HepG2 (cell line): ENCODE measurements at regions not wholly inside any gene's neighbourhood (a gene's known extent, or its start where the extent isn't known, plus 50 kb on each side); places are given as distances from the start of the nearest gene placed in this dataset.

Source experiments
- ATAC-seq: fragments of 200-7000 bp; cut with Tn5 transposase; 3 replicates; pipeline ENCODE4 v1.9.1; 2020; ENCODE audit warnings: mild to moderate bottlenecking, moderate library complexity
- BruUV-seq: library from RNA; stranded (reverse); fragments of 400-500 nt; replicated peaks from 2 replicates; lab custom pipeline; 2021; lab: Mats Ljungman, UMichigan
- CTCF ChIA-PET: fragments of 300-600 bp; formaldehyde crosslinking; extraction: SDS; loops from one replicate; lab custom pipeline; 2021; ENCODE audit warnings: low total read pairs, inconsistent platforms, low intra/inter-chr PET ratio; lab: Yijun Ruan, JAX
- POLR2A ChIA-PET: fragments of 350-600 bp; sonication (Branson Sonifier 250); formaldehyde crosslinking; loops from one replicate; lab custom pipeline; 2020; ENCODE audit warnings: antibody characterized with exemption, inconsistent platforms; lab: Yijun Ruan, JAX
- DNase-seq: peaks from one replicate; pipeline ENCODE4 v3.0.0-alpha.2; 2015; ENCODE audit warnings: low spot score
- FAIRE-seq: peaks from 3 replicates; lab custom pipeline; 2011; peaks lifted over from hg19 to GRCh38; lab: Jason Lieb, UNC
- H2AFZ ChIP-seq: one replicate; pipeline ENCODE4 v1.6.1; 2011; ENCODE audit warnings: low read length, inconsistent platforms
- H3K27ac ChIP-seq: fragments of 300-600 bp; 3 replicates; pipeline ENCODE4 v1.8.0; 2011; ENCODE audit warnings: mixed run types, mild to moderate bottlenecking, mixed read lengths, low read length, inconsistent platforms; ENCODE audit not compliant: insufficient read depth; ENCODE audit errors: extremely low read length
- H3K27me3 ChIP-seq, 2 experiments: fragments of 200-600 bp in 1 of 2; 2 replicates in 1 of 2; 3 replicates in 1 of 2; pipeline versions ENCODE4 v1.6.0 to v1.8.0; 2011; ENCODE audit warnings: low read length in 2 of 2, mild to moderate bottlenecking in 2 of 2, moderate library complexity in 2 of 2, inconsistent platforms in 1 of 2; ENCODE audit not compliant: insufficient read depth in 2 of 2, control insufficient read depth in 1 of 2
- H3K36me3 ChIP-seq, 2 experiments: fragments of 200-600 bp in 1 of 2; replicated peaks in 1 of 2; 2 replicates in 1 of 2; 3 replicates in 1 of 2; pipeline versions ENCODE4 v1.5.1 to v1.8.0; 2011; ENCODE audit warnings: low read length in 2 of 2, inconsistent platforms in 1 of 2; ENCODE audit not compliant: insufficient read depth in 2 of 2, control insufficient read depth in 1 of 2
- H3K4me1 ChIP-seq: 2 replicates; pipeline ENCODE4 v1.5.1; 2012; ENCODE audit warnings: low read length, inconsistent platforms; ENCODE audit not compliant: insufficient read depth
- H3K4me2 ChIP-seq: 2 replicates; pipeline ENCODE4 v1.6.0; 2011; ENCODE audit warnings: low read depth, low read length, inconsistent platforms
- H3K4me3 ChIP-seq, 3 experiments: fragments of 200-600 bp in 1 of 3; sonication (generic), shearing (Covaris generic) in 1 of 3; replicated peaks in 1 of 3; 2 replicates each; pipeline ENCODE4 v1.5.1; 2011 to 2016; ENCODE audit warnings: low read length in 3 of 3, inconsistent platforms in 2 of 3, low read depth in 2 of 3, mild to moderate bottlenecking in 2 of 3, control low read depth in 1 of 3, mixed read lengths in 1 of 3; ENCODE audit not compliant: insufficient read depth in 1 of 3
- H3K79me2 ChIP-seq: one replicate; pipeline ENCODE4 v1.6.1; 2011; ENCODE audit warnings: low read length, inconsistent platforms; ENCODE audit not compliant: insufficient read depth
- H3K9ac ChIP-seq: 2 replicates; pipeline ENCODE4 v1.6.0; 2011; ENCODE audit warnings: mild to moderate bottlenecking, low read depth, low read length, inconsistent platforms; ENCODE audit not compliant: insufficient read depth
- H3K9me3 ChIP-seq: 2 replicates; pipeline ENCODE4 v1.5.1; 2012; ENCODE audit warnings: mild to moderate bottlenecking, low read length
- H4K20me1 ChIP-seq: 2 replicates; pipeline ENCODE4 v1.6.0; 2011; ENCODE audit warnings: inconsistent platforms, mild to moderate bottlenecking, low read length, moderate library complexity; ENCODE audit not compliant: insufficient read depth
- ATAD3A ChIP-seq: sonication (generic); formaldehyde crosslinking; IDR thresholded peaks from 2 replicates; pipeline ENCODE4 v1.4.0; 2020; ENCODE audit warnings: missing genetic modification reagents
- CEBPB ChIP-seq: IDR thresholded peaks from 2 replicates; pipeline ENCODE4 v1.6.1; 2011; ENCODE audit warnings: low read depth, low read length, improper control_type of control experiment, borderline replicate concordance
- CEBPG ChIP-seq: IDR thresholded peaks from 2 replicates; pipeline ENCODE4 v1.6.1; 2016
- KAT7 ChIP-seq: IDR thresholded peaks from 2 replicates; pipeline ENCODE4 v1.6.1; 2018; ENCODE audit warnings: borderline replicate concordance, missing compliant biosample characterization
- MIXL1 ChIP-seq: IDR thresholded peaks from 2 replicates; pipeline ENCODE4 v1.6.1; 2016
- RARG ChIP-seq: sonication (generic); formaldehyde crosslinking; IDR thresholded peaks from 2 replicates; pipeline ENCODE4 v1.4.0; 2020; ENCODE audit warnings: low read depth, mild to moderate bottlenecking, missing genetic modification reagents
- RCOR2 ChIP-seq: IDR thresholded peaks from 2 replicates; pipeline ENCODE4 v1.6.1; 2016; ENCODE audit warnings: missing biosample characterization, missing genetic modification reagents
- RNF2 ChIP-seq: fragments of 450-650 bp; conservative IDR thresholded peaks from 2 replicates; pipeline ENCODE4 v1.6.1; 2016; ENCODE audit warnings: low read depth
- ZNF329 ChIP-seq: sonication (generic); formaldehyde crosslinking; IDR thresholded peaks from 2 replicates; pipeline ENCODE4 v1.9.0; 2021; ENCODE audit warnings: low read depth, mild to moderate bottlenecking, missing genetic modification reagents
- ZNF761 ChIP-seq: sonication (generic); formaldehyde crosslinking; conservative IDR thresholded peaks from 2 replicates; pipeline ENCODE4 v1.4.0; 2020; ENCODE audit warnings: mild to moderate bottlenecking, missing genetic modification reagents
- WGBS: methylation state at CpG from one replicate; pipeline ENCODE4 v1.1.6; 2017; ENCODE audit warnings: low lambda C conversion rate; 5-methylcytosine and 5-hydroxymethylcytosine counted together
- in situ Hi-C: cut with HindIII; loops from 2 replicates; pipeline ENCODE4 v1.10.0; 2017; ENCODE audit warnings: low pct_unique_long_range_greater_than_20kb; ENCODE audit not compliant: extremely low pct_ligation_motif_present
- intact Hi-C: fragments of 100-400 bp; cut with micrococcal nuclease; formaldehyde crosslinking; loops from one replicate; pipeline ENCODE4 v1.10.0; 2022; ENCODE audit not compliant: unreplicated experiment
- TF ChIP-seq, protein P1 (sequence below): sonication (generic); formaldehyde crosslinking; IDR thresholded peaks from 2 replicates; pipeline ENCODE4 v1.4.0; 2020; ENCODE audit warnings: missing genetic modification reagents, borderline replicate concordance
- TF ChIP-seq, protein P2 (sequence below): sonication (generic); formaldehyde crosslinking; IDR thresholded peaks from 2 replicates; pipeline ENCODE4 v1.4.0; 2020; ENCODE audit warnings: missing genetic modification reagents, borderline replicate concordance
- TF ChIP-seq, protein P3 (sequence below): sonication (generic); formaldehyde crosslinking; IDR thresholded peaks from 2 replicates; pipeline ENCODE4 v1.8.0; 2022; ENCODE audit warnings: missing genetic modification reagents, mild to moderate bottlenecking, borderline replicate concordance
- TF ChIP-seq, protein P4 (sequence below): sonication (generic); formaldehyde crosslinking; IDR thresholded peaks from 2 replicates; pipeline ENCODE4 v1.5.0; 2020; ENCODE audit warnings: missing genetic modification reagents

DNA sequence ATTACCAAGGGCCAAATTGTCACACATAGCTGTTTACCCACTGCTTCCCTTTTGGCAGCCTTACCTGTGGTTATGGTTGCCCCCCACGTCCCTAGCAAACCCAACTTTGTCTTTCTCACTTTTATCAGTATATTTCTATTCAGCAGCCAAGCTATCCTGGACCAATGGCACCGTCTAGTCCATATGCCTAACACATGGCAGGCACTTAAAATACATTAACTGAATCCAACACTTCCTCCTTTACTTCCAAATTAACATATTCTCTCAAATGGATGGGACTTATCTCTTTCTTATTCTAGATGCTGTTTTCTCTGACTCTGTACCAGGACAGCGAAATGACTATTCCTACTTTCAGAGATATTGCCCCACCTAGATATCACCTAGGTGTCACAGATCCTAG is 50.9 kb upstream of the SLC44A1 start (continued):
- TF ChIP-seq, protein P1, sequence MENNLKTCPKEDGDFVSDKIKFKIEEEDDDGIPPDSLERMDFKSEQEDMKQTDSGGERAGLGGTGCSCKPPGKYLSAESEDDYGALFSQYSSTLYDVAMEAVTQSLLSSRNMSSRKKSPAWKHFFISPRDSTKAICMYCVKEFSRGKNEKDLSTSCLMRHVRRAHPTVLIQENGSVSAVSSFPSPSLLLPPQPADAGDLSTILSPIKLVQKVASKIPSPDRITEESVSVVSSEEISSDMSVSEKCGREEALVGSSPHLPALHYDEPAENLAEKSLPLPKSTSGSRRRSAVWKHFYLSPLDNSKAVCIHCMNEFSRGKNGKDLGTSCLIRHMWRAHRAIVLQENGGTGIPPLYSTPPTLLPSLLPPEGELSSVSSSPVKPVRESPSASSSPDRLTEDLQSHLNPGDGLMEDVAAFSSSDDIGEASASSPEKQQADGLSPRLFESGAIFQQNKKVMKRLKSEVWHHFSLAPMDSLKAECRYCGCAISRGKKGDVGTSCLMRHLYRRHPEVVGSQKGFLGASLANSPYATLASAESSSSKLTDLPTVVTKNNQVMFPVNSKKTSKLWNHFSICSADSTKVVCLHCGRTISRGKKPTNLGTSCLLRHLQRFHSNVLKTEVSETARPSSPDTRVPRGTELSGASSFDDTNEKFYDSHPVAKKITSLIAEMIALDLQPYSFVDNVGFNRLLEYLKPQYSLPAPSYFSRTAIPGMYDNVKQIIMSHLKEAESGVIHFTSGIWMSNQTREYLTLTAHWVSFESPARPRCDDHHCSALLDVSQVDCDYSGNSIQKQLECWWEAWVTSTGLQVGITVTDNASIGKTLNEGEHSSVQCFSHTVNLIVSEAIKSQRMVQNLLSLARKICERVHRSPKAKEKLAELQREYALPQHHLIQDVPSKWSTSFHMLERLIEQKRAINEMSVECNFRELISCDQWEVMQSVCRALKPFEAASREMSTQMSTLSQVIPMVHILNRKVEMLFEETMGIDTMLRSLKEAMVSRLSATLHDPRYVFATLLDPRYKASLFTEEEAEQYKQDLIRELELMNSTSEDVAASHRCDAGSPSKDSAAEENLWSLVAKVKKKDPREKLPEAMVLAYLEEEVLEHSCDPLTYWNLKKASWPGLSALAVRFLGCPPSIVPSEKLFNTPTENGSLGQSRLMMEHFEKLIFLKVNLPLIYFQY = no peak
- TF ChIP-seq, protein P2, sequence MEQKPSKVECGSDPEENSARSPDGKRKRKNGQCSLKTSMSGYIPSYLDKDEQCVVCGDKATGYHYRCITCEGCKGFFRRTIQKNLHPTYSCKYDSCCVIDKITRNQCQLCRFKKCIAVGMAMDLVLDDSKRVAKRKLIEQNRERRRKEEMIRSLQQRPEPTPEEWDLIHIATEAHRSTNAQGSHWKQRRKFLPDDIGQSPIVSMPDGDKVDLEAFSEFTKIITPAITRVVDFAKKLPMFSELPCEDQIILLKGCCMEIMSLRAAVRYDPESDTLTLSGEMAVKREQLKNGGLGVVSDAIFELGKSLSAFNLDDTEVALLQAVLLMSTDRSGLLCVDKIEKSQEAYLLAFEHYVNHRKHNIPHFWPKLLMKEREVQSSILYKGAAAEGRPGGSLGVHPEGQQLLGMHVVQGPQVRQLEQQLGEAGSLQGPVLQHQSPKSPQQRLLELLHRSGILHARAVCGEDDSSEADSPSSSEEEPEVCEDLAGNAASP = no peak
- TF ChIP-seq RARG (CRISPR knock-in tag) (no peak), ZNF761 (CRISPR knock-in tag) (no peak)

DNA sequence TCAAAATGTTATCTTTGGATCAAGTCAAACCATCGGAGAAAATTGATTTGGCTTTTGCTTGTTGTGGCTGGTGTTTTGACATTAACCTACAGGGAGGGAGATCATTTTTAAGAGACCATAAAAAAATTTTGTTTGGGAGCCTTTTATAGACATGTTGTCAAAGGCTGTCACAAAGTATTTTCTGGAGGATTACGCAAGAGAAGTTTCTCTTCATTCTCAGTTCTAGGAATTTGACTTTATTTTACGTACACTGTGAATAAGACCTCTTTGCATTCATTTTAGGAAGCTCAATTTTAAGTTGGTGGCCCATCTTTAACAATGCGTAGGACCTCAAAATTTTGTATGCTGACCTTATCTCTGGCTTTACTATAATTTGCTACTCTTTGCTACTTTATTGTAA is 50.2 kb upstream of the SLC44A1 start:
- DNase-seq = no peak
- Histone ChIP-seq H3K27ac (no peak overlapping the region), H3K79me2 (no peaks in the 10 kb centered on the region), H2AFZ (no peak overlapping the region), H4K20me1 (no peaks in the 10 kb centered on the region), H3K4me1 (peaks cover 44% of the 10 kb centered on the region), H3K27me3 (no peaks in the 10 kb centered on the region)
- POLR2A ChIA-PET = no interaction called here
- intact Hi-C loops = loop anchor here (5.0 kb wide), 2 partner anchors 43 to 98 kb away; no protein-coding TSS in a partner anchor
- no peak for FAIRE-seq
- CTCF ChIA-PET = no interaction called here
- 69% methylated on average over 4 of the region's 4 CpGs for WGBS
- TF ChIP-seq KAT7 (no peak), ATAD3A (no peak), RCOR2 (CRISPR knock-in tag) (no peak), CEBPG (CRISPR knock-in tag) (peak; percentile 63), MIXL1 (CRISPR knock-in tag) (no peak), ZNF329 (CRISPR knock-in tag) (no peak), RNF2 (no peak), CEBPB (peak; percentile 84)
- TF ChIP-seq, protein P3, sequence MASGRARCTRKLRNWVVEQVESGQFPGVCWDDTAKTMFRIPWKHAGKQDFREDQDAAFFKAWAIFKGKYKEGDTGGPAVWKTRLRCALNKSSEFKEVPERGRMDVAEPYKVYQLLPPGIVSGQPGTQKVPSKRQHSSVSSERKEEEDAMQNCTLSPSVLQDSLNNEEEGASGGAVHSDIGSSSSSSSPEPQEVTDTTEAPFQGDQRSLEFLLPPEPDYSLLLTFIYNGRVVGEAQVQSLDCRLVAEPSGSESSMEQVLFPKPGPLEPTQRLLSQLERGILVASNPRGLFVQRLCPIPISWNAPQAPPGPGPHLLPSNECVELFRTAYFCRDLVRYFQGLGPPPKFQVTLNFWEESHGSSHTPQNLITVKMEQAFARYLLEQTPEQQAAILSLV (CRISPR knock-in tag) = no peak
- TF ChIP-seq, protein P4, sequence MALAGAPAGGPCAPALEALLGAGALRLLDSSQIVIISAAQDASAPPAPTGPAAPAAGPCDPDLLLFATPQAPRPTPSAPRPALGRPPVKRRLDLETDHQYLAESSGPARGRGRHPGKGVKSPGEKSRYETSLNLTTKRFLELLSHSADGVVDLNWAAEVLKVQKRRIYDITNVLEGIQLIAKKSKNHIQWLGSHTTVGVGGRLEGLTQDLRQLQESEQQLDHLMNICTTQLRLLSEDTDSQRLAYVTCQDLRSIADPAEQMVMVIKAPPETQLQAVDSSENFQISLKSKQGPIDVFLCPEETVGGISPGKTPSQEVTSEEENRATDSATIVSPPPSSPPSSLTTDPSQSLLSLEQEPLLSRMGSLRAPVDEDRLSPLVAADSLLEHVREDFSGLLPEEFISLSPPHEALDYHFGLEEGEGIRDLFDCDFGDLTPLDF (CRISPR knock-in tag) = no peak
- TF ChIP-seq, all 625 proteins: peak for 2
- Histone ChIP-seq H3K4me2 (no peak overlapping the region), H3K36me3 (no peaks in the 10 kb centered on the region), H3K9ac (no peak overlapping the region), H3K9me3 (no peaks in the 10 kb centered on the region), H3K4me3 (no peak overlapping the region)
- BruUV-seq = no TSS peak
- in situ Hi-C loops = no loop called here
- ATAC-seq = no peak
